GM12878 (cell line): ENCODE measurements at regions not wholly inside any gene's neighbourhood (a gene's known extent, or its start where the extent isn't known, plus 50 kb on each side); places are given as distances from the start of the nearest gene placed in this dataset.

ENCODE experiments used
- ATAC-seq: fragments of 200-7000 bp; cut with Tn5 transposase; 3 replicates; pipeline ENCODE4 v1.9.1; 2020; ENCODE audit warnings: mild to moderate bottlenecking, moderate library complexity
- BruUV-seq: library from RNA; stranded (reverse); fragments of 400-500 nt; replicated peaks from 2 replicates; lab custom pipeline; 2021; lab: Mats Ljungman, UMichigan
- CTCF ChIA-PET: fragments of 300-600 bp; sonication (Branson Sonifier 250); formaldehyde crosslinking; extraction: SDS; loops from one replicate; lab custom pipeline; 2021; ENCODE audit warnings: inconsistent platforms; lab: Yijun Ruan, JAX
- POLR2A ChIA-PET: fragments of 350-600 bp; formaldehyde crosslinking; extraction: SDS; loops from one replicate; lab custom pipeline; 2021; ENCODE audit warnings: inconsistent platforms; lab: Charles Lee
- RAD21 ChIA-PET: fragments of 300-600 bp; sonication (Branson Sonifier 250); formaldehyde crosslinking; loops from one replicate; lab custom pipeline; 2023; ENCODE audit warnings: antibody characterized with exemption; ENCODE audit not compliant: unreplicated experiment; lab: Charles Lee
- SMC1A ChIA-PET: fragments of 300-600 bp; sonication (Branson Sonifier 250); formaldehyde crosslinking; loops from one replicate; lab custom pipeline; 2023; ENCODE audit not compliant: unreplicated experiment, uncharacterized antibody; lab: Charles Lee
- DNase-seq: peaks from one replicate; pipeline ENCODE4 v3.0.0-alpha.2; 2011; ENCODE audit warnings: low read depth, low spot score
- FAIRE-seq: peaks from 3 replicates; lab custom pipeline; 2011; peaks lifted over from hg19 to GRCh38; lab: Jason Lieb, UNC
- H2AFZ ChIP-seq: 2 replicates; pipeline ENCODE4 v1.6.0; 2011; ENCODE audit warnings: low read depth, low read length, control low read depth; ENCODE audit not compliant: control insufficient read depth
- H3K27ac ChIP-seq: 2 replicates; pipeline ENCODE4 v1.5.1; 2011; ENCODE audit warnings: control low read depth; ENCODE audit not compliant: control insufficient read depth, insufficient read depth
- H3K27me3 ChIP-seq, 2 experiments: replicated peaks in 1 of 2; 2 replicates each; pipeline versions ENCODE4 v1.6.0 to v1.6.1; 2011; ENCODE audit warnings: low read length in 1 of 2; ENCODE audit not compliant: control insufficient read depth in 2 of 2, insufficient read depth in 2 of 2
- H3K36me3 ChIP-seq, 2 experiments: 2 replicates each; pipeline ENCODE4 v1.5.1; 2011; ENCODE audit warnings: low read length in 1 of 2; ENCODE audit not compliant: control insufficient read depth in 2 of 2, insufficient read depth in 2 of 2
- H3K4me1 ChIP-seq: 2 replicates; pipeline ENCODE4 v1.6.1; 2011; ENCODE audit warnings: mild to moderate bottlenecking, low read length, moderate library complexity, mixed read lengths; ENCODE audit not compliant: control insufficient read depth, insufficient read depth
- H3K4me2 ChIP-seq: 2 replicates; pipeline ENCODE4 v1.6.0; 2011; ENCODE audit warnings: control low read depth; ENCODE audit not compliant: control insufficient read depth, insufficient read depth
- H3K4me3 ChIP-seq: fragments of 200-600 bp; sonication (generic); 2 replicates; pipeline ENCODE4 v1.5.1; 2016
- H3K79me2 ChIP-seq: 2 replicates; pipeline ENCODE4 v1.6.0; 2011; ENCODE audit warnings: low read length; ENCODE audit not compliant: control insufficient read depth, insufficient read depth
- H3K9ac ChIP-seq: 2 replicates; pipeline ENCODE4 v1.8.0; 2011; ENCODE audit warnings: low read length, control low read depth, mixed read lengths; ENCODE audit not compliant: control insufficient read depth, insufficient read depth
- H3K9me3 ChIP-seq: replicated peaks from 3 replicates; pipeline ENCODE4 v1.5.1; 2011; ENCODE audit warnings: mild to moderate bottlenecking, low read length; ENCODE audit not compliant: control insufficient read depth, insufficient read depth
- H4K20me1 ChIP-seq: 2 replicates; pipeline ENCODE4 v1.6.0; 2011; ENCODE audit not compliant: control insufficient read depth, insufficient read depth
- BHLHE40 ChIP-seq, 2 experiments: fragments of 450-650 bp in 1 of 2; IDR thresholded peaks; 2 replicates each; pipeline ENCODE4 v1.6.1; 2011 to 2017; ENCODE audit warnings: low read depth in 2 of 2, borderline replicate concordance in 1 of 2, improper control_type of control experiment in 1 of 2, low read length in 1 of 2, mild to moderate bottlenecking in 1 of 2
- CBX5 ChIP-seq: sonication (generic); IDR thresholded peaks from 2 replicates; pipeline ENCODE4 v1.6.1; 2016; ENCODE audit warnings: low read depth, moderate library complexity, mild to moderate bottlenecking, inconsistent platforms
- FOXM1 ChIP-seq: IDR thresholded peaks from 2 replicates; pipeline ENCODE4 v1.6.1; 2012; ENCODE audit warnings: low read depth, mild to moderate bottlenecking, inconsistent platforms, low read length, moderate library complexity
- HDAC6 ChIP-seq: fragments of 200-600 bp; sonication (generic); IDR thresholded peaks from one replicate; pipeline ENCODE4 v1.8.0; 2017; ENCODE audit warnings: antibody characterized with exemption; ENCODE audit not compliant: unreplicated experiment
- MXI1 ChIP-seq: fragments of 150-350 bp; IDR thresholded peaks from 2 replicates; pipeline ENCODE4 v1.6.1; 2011; ENCODE audit warnings: low read depth, mild to moderate bottlenecking, inconsistent platforms, low read length, improper control_type of control experiment
- NFXL1 ChIP-seq: fragments of 450-650 bp; IDR thresholded peaks from 2 replicates; pipeline ENCODE4 v1.6.1; 2017; ENCODE audit warnings: antibody characterized with exemption, mild to moderate bottlenecking, borderline replicate concordance
- RFX5 ChIP-seq: IDR thresholded peaks from 2 replicates; pipeline ENCODE4 v1.6.1; 2011; ENCODE audit warnings: low read depth, low read length, improper control_type of control experiment
- SREBF1 ChIP-seq: IDR thresholded peaks from 2 replicates; pipeline ENCODE4 v1.6.1; 2012; ENCODE audit warnings: mild to moderate bottlenecking, low read length
- TCF7 ChIP-seq: IDR thresholded peaks from 2 replicates; pipeline ENCODE4 v1.6.1; 2014; ENCODE audit warnings: antibody characterized with exemption, borderline replicate concordance
- ZSCAN29 ChIP-seq: fragments of 450-650 bp; IDR thresholded peaks from 2 replicates; pipeline ENCODE4 v1.6.1; 2017; ENCODE audit warnings: mild to moderate bottlenecking, moderate library complexity
- WGBS: methylation state at CpG from one replicate; pipeline ENCODE4 v1.1.6; 2016; ENCODE audit warnings: low lambda C conversion rate; ENCODE audit not compliant: insufficient replicate concordance, insufficient coverage; ENCODE audit errors: missing lambda C conversion rate; 5-methylcytosine and 5-hydroxymethylcytosine counted together
- in situ Hi-C: fragments of 300-500 bp; cut with MboI; formaldehyde crosslinking; loops from 9 replicates; pipeline ENCODE4 v1.14.3; 2018; ENCODE audit warnings: mixed read lengths
- intact Hi-C: fragments of 100-400 bp; cut with micrococcal nuclease; formaldehyde crosslinking; loops from one replicate; pipeline ENCODE4 v1.14.2; 2022; ENCODE audit not compliant: unreplicated experiment
- TF ChIP-seq, protein P1 (sequence below): fragments of 150-350 bp; IDR thresholded peaks from 2 replicates; pipeline ENCODE4 v1.6.1; 2016; ENCODE audit warnings: low read depth, low read length
- TF ChIP-seq, protein P2 (sequence below): fragments of 450-650 bp; IDR thresholded peaks from 2 replicates; pipeline ENCODE4 v1.6.1; 2014; ENCODE audit warnings: mild to moderate bottlenecking
- TF ChIP-seq, protein P3 (sequence below): fragments of 450-650 bp; IDR thresholded peaks from 2 replicates; pipeline ENCODE4 v1.6.1; 2017; ENCODE audit warnings: mild to moderate bottlenecking

DNA sequence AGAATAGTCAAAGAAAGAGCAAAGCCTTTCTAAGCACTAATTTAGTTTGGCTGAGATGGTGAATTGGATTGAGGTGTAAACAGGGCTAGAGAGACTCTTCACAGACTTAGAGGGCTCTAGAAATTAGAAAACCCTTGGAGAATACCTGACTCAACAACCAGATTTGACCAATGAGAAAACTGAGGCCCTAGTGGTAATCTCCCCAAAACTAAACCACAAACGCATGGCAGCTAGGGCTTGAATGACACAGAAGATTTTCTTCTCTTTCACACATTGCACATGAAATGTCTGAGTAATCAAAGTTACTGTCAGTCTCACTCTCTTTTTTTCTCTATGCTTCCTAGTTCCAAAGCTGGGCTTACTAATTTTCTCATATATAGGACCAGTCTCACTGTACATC is 314.5 kb upstream of the KCNJ16 start:
- POLR2A ChIA-PET = no interaction called here
- in situ Hi-C loops (no loop called here), intact Hi-C loops (no loop called here)
- Histone ChIP-seq H3K9ac (no peak overlapping the region), H3K4me3 (no peak overlapping the region), H3K4me1 (no peaks in the 10 kb centered on the region), H3K4me2 (no peak overlapping the region), H4K20me1 (no peaks in the 10 kb centered on the region), H3K27ac (no peak overlapping the region), H3K79me2 (no peaks in the 10 kb centered on the region), H2AFZ (no peak overlapping the region), H3K9me3 (no peaks in the 10 kb centered on the region), H3K36me3 (no peaks in the 10 kb centered on the region), H3K27me3 (no peaks in the 10 kb centered on the region)
- RAD21 ChIA-PET = no interaction called here
- CTCF ChIA-PET = no interaction called here
- TF ChIP-seq FOXM1 (no peak), RFX5 (no peak), HDAC6 (no peak)
- TF ChIP-seq, protein P1, sequence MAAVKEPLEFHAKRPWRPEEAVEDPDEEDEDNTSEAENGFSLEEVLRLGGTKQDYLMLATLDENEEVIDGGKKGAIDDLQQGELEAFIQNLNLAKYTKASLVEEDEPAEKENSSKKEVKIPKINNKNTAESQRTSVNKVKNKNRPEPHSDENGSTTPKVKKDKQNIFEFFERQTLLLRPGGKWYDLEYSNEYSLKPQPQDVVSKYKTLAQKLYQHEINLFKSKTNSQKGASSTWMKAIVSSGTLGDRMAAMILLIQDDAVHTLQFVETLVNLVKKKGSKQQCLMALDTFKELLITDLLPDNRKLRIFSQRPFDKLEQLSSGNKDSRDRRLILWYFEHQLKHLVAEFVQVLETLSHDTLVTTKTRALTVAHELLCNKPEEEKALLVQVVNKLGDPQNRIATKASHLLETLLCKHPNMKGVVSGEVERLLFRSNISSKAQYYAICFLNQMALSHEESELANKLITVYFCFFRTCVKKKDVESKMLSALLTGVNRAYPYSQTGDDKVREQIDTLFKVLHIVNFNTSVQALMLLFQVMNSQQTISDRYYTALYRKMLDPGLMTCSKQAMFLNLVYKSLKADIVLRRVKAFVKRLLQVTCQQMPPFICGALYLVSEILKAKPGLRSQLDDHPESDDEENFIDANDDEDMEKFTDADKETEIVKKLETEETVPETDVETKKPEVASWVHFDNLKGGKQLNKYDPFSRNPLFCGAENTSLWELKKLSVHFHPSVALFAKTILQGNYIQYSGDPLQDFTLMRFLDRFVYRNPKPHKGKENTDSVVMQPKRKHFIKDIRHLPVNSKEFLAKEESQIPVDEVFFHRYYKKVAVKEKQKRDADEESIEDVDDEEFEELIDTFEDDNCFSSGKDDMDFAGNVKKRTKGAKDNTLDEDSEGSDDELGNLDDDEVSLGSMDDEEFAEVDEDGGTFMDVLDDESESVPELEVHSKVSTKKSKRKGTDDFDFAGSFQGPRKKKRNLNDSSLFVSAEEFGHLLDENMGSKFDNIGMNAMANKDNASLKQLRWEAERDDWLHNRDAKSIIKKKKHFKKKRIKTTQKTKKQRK = no peak
- 18% methylated on average over 1 of the region's 1 CpG for WGBS
- FAIRE-seq (no peak), ATAC-seq (no peak), DNase-seq (no peak)
- SMC1A ChIA-PET = no interaction called here
- no TSS peak for BruUV-seq

DNA sequence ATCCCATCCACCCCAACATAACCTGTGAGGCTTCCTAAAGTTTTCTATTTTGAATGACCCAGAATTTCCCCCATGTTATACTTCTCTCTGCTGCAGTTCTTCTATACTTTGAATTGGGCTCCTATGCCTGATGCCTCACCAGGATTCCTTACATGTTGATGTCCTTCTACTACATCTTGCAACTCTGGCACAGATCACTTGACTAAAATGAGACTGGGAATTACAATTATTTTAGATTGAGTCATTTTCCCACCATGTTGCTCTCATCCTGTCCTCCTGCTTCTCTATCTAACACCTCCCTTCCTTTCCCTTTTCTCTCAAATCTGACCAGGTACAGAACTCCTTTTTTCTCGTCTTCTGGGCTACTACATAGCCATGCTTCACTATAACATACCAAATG is 314.0 kb upstream of the KCNJ16 start:
- H3K4me2 ChIP-seq = no peak overlapping the region
- no peaks in the 10 kb centered on the region for H3K36me3 ChIP-seq
- H3K4me3 ChIP-seq = no peak overlapping the region
- DNase-seq (no peak), FAIRE-seq (no peak), ATAC-seq (no peak)
- no peaks in the 10 kb centered on the region for H3K27me3 ChIP-seq
- no peaks in the 10 kb centered on the region for H3K79me2 ChIP-seq
- in situ Hi-C loops (no loop called here), intact Hi-C loops (no loop called here)
- H2AFZ ChIP-seq = no peak overlapping the region
- ChIA-PET CTCF (no interaction called here), RAD21 (no interaction called here), SMC1A (no interaction called here), POLR2A (no interaction called here)
- no peaks in the 10 kb centered on the region for H3K4me1 ChIP-seq
- WGBS = 8% methylated on average over 1 of the region's 1 CpG
- no peaks in the 10 kb centered on the region for H3K9me3 ChIP-seq
- BruUV-seq = no TSS peak
- H4K20me1 ChIP-seq = no peaks in the 10 kb centered on the region
- H3K27ac ChIP-seq = no peak overlapping the region
- no peak overlapping the region for H3K9ac ChIP-seq
- TF ChIP-seq MXI1 (no peak), NFXL1 (no peak), SREBF1 (no peak), CBX5 (no peak), ZSCAN29 (no peak), BHLHE40 (IDR thresholded peaks at IDR 0.05; ENCODE audit: borderline replicate concordance in 1 of 2, low read depth in 2 of 2, low read length in 1 of 2) (no peak), TCF7 (no peak)
- TF ChIP-seq, protein P2, sequence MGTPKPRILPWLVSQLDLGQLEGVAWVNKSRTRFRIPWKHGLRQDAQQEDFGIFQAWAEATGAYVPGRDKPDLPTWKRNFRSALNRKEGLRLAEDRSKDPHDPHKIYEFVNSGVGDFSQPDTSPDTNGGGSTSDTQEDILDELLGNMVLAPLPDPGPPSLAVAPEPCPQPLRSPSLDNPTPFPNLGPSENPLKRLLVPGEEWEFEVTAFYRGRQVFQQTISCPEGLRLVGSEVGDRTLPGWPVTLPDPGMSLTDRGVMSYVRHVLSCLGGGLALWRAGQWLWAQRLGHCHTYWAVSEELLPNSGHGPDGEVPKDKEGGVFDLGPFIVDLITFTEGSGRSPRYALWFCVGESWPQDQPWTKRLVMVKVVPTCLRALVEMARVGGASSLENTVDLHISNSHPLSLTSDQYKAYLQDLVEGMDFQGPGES = no peak
- TF ChIP-seq, protein P3, sequence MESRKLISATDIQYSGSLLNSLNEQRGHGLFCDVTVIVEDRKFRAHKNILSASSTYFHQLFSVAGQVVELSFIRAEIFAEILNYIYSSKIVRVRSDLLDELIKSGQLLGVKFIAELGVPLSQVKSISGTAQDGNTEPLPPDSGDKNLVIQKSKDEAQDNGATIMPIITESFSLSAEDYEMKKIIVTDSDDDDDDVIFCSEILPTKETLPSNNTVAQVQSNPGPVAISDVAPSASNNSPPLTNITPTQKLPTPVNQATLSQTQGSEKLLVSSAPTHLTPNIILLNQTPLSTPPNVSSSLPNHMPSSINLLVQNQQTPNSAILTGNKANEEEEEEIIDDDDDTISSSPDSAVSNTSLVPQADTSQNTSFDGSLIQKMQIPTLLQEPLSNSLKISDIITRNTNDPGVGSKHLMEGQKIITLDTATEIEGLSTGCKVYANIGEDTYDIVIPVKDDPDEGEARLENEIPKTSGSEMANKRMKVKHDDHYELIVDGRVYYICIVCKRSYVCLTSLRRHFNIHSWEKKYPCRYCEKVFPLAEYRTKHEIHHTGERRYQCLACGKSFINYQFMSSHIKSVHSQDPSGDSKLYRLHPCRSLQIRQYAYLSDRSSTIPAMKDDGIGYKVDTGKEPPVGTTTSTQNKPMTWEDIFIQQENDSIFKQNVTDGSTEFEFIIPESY = no peak
